ENCODE measurements at regions not wholly inside any gene's neighbourhood (a gene's known extent, or its start where the extent isn't known, plus 50 kb on each side); places are given as distances from the start of the nearest gene placed in this dataset.
A peak's percentile ranks its signal among the peaks of the same experiment; 100 is the strongest.
"Not testable (repeated sequence)": the region's sequence is repeated elsewhere in the genome, so short reads cannot be mapped to it uniquely, and the experiment has no call there.

- DNase-seq (ENCODE audit: low spot score): no peak
Measured at GRCh38 chr6:62889240-62889639, 322.0 kb upstream of the FKBP1C start.

DNA sequence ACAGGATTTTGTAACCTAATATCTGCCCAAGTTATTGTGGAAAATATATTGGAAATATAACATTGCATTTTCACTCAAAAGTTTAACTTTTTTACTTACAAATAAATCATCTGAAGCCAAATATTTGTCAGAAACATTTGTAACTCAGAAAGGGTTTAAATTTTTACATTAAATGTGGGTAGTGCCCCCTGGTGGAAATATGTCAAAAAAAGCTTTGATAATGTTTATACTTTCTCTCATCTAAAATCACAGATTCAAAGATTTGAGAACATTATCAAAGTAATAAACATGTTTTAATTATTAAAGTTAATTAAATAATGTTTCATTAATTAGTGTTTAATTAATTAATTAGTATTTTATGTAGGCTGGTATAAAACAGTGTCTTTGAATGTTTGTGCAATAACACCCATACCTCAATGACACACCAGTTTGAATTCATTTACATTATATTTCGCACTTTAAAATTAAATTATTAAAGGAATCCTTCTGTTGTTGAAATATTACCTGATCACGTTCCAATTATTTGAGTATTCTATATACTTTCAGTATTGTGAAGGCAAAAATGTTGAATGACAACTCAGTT lies 320.1 kb upstream of the FKBP1C start:
- DNase-seq (ENCODE audit: low spot score): peak; percentile 28

- DNase-seq (ENCODE audit: low spot score): no peak
Measured at GRCh38 chr6:62894114-62894513, 317.2 kb upstream of the FKBP1C start.

- no peak for DNase-seq (ENCODE audit: low spot score)
Measured at GRCh38 chr6:62903266-62903665, 308.0 kb upstream of the FKBP1C start.

GRCh38 chr6:62904687-62905086 lies 306.6 kb upstream of the FKBP1C start:
- no peak for DNase-seq (ENCODE audit: low spot score)

GRCh38 chr6:62914530-62914929 lies 296.7 kb upstream of the FKBP1C start:
- no peak for DNase-seq (ENCODE audit: low spot score)

- DNase-seq (ENCODE audit: low spot score): no peak
Measured at GRCh38 chr6:62923728-62924127, 287.5 kb upstream of the FKBP1C start.

DNA sequence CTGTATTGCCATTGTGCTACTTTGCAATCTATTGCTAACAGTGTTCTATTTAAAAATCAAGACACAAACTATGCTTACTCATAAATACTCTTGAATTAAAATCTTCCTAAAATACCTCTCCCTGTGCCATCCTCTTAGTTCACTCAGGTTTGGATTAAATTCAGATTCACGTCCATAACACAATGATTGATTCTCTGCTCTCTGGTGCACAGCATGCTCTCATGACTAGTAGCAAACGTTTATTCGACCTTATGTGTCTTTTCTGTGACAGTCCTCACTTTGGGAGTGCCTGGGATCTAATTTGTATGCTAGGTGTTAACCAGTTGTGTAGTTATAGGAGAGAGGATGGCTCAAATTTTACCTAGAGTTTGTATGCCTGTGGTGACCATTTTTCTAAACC lies 270.4 kb upstream of the FKBP1C start:
- no peak for DNase-seq (ENCODE audit: low spot score)

DNA sequence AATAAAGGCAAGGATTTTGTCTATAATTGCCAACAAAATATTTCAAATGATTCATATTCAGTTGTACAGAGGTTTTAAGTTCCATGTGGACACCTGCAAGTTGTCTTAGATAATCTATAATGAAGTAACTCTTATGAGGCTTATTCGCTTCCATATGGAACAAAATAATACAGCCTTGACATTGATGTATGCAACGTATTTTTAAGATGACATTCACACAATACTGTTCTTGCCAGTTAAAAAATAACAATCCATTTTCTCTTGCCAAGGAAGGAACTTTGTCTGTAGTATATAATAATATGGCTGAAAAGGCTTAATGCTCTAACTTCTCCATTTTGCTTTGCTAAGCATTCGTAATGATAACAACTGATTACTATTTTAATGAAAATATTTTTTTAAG lies 269.3 kb upstream of the FKBP1C start:
- DNase-seq (ENCODE audit: low spot score): no peak

- no peak for DNase-seq (ENCODE audit: low spot score)
Measured at GRCh38 chr6:62968834-62969233, 242.4 kb upstream of the FKBP1C start.

DNA sequence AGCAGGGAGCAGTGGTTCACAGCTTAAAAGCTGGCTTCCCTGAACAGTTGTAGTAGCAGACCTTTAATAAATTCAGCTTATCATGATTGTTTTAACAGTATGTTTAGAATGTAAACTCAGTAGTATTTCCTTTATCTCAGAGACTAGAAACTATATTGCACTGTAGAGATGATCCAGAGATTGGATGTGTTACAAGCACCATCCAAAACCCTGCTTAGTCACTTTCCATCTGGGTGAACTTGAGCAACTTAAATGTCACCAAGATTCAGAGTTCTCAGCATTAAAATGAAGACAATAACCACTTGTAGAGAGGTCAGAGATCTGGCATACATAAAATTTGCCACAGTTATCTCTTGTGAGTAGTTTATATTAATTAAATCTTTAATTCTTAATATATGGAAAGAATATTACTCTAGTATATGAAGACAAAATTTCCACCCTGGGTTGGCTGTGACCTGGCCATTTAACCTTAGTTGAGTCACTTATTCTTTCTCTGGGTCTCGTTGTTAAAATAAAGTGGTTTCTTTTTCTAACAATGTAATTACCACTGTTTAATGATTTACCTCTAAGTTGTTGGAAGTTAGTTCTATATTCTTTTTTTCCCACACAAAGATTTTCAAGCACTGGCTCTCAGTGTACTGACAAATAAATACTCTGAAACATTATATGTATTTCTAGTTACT lies 239.2 kb upstream of the FKBP1C start:
- no peak for DNase-seq (ENCODE audit: low spot score)

DNA sequence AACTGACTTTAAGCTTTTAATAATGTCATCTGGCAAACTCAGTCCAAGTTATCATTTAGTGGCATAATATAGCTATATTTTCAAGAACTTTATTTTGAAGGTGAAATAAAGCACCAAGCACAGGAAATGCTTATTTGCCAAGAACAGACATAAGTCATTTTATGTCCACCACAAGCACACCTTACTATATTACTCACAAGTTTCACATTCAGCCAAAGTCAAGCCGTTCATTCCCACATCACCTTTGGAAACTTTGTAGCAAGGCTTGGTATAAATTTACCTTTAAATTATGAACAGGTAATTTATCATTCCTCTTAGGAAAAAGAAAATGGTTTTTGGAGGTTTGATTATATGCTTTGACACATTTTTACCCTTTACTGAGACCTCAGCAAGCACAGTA lies 236.8 kb upstream of the FKBP1C start:
- no peak for DNase-seq (ENCODE audit: low spot score)

- no peak for DNase-seq (ENCODE audit: low spot score)
Measured at GRCh38 chr6:62976566-62976965, 234.7 kb upstream of the FKBP1C start.

GRCh38 chr6:62978920-62979319 lies 232.3 kb upstream of the FKBP1C start:
- DNase-seq (ENCODE audit: low spot score): no peak

- no peak for DNase-seq (ENCODE audit: low spot score)
Measured at GRCh38 chr6:62980093-62980492, 231.2 kb upstream of the FKBP1C start.

DNA sequence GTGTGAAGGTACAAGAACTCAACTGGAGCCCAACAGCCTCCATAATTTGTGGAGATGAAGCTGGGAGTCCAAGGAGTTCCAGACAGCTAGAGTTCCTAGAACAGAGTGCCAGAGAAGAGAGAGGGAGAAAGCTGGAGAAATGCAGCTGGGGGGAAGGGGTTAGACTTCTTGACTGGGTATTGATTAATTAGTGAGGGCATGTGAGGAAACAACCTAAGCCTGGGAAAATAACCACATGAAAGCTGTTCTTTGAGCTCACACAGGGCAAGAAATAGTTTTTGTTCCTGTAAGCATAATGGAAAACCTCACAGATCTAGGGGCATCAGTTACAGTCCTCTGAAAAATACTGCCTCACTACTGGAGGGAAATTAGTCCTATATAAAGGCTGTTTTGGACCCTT lies 230.5 kb upstream of the FKBP1C start:
- no peak for DNase-seq (ENCODE audit: low spot score)

GRCh38 chr6:62982951-62983350 lies 228.3 kb upstream of the FKBP1C start:
- DNase-seq (ENCODE audit: low spot score): no peak

DNA sequence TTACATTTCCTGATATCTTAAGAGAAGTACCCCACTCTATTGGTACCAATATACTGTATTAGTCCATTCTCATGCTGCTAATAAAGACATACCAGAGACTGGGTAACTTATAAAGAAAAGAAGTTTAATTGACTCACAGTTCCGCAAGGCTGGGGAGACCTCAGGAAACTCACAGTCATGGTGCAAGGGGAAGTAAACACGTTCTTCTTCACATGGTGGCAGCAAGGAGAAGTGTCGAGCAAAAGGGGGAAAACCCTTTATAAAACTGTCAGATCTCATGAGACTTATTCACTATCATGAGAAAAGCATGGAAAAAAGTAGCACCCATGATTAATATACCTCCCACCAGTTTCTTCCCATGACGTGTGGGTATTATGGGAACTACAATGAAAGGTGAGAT lies 219.6 kb upstream of the FKBP1C start:
- DNase-seq (ENCODE audit: low spot score): not testable (repeated sequence)

DNA sequence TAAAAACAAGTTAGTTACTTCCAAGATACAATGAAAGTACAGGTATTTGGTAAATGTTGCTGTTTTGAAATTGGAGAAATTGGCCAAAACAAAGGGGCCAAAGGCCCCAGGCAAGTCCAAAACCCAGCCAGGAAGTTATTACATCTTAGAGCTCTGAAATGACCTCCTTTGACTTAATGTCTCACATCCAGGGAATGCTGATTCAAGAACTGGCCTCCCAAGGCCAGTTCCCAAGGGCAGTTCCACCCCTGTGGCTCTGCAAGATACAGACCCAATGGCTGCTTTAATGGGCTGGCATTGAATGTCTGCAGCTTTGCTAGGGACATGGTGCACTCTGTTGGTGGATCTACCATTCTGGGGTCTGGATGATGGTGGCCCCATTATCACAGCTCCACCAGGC lies 217.3 kb upstream of the FKBP1C start:
- no peak for DNase-seq (ENCODE audit: low spot score)

DNA sequence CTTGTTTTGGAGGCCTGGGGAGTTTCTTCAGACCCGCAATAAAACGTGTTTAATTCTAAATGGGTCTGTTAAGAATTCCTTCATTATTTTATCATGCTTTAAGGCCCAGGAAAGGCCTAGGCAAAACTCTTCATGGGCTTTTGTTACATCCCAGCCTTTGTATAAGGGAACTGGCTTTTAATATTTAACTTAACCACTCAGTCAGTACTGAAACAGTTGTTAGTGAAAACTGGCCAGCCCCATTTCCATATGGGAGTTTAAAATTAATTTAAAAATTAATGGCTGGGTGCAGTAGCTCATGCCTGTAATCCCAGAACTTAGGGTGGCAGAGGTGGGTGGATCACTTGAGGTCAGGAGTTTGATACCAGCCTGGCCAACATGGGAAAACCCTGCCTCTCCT lies 213.2 kb upstream of the FKBP1C start:
- DNase-seq (ENCODE audit: low spot score): no peak

GRCh38 chr6:62999242-62999641 lies 212.0 kb upstream of the FKBP1C start:
- not testable (repeated sequence) for DNase-seq (ENCODE audit: low spot score)

DNA sequence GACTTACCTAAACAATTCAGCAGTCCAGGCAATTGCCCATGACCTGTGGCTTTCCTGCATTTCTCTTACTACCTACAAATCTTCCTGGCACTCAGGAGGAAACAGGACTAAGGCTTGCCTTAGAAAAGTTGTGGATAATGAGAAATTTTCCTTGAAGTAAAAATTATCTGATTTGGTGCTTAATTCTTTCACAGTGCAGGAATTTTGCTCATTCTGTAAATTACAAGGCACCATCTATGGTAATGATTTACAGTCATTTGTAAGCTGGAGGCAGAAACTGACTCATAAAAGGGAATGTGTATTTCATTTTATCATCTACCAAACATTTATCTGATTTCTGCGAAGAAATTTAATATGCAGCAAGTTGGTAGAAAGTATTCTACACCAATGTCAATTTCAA lies 211.5 kb upstream of the FKBP1C start:
- no peak for DNase-seq (ENCODE audit: low spot score)

GRCh38 chr6:63006018-63006417 lies 205.3 kb upstream of the FKBP1C start:
- DNase-seq (ENCODE audit: low spot score): not testable (repeated sequence)

DNA sequence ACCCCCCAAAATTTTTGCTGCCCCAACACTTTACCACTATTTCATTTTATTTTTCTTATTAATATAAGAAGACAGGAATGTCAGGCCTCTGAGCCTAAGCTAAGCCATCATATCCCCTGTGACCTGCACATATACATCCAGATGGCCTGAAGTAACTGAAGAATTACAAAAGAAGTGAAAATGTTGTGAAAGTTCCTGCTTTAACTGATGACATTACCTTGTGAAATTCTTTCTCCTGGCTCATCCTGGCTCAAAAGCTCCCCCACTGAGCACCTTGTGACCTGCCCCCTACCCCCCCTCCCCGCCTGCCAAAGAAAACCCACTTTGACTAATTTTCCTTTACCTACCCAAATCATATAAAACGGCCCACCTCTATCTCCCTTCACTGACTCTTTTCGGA lies 200.3 kb upstream of the FKBP1C start:
- not testable (repeated sequence) for DNase-seq (ENCODE audit: low spot score)
